ENCODE measurements at regions not wholly inside any gene's neighbourhood (a gene's known extent, or its start where the extent isn't known, plus 50 kb on each side); places are given as distances from the start of the nearest gene placed in this dataset.

- TF ChIP-seq CTCF (IDR thresholded peaks at IDR 0.05; ENCODE audit: borderline replicate concordance, extremely low read depth, low read length, poor library complexity, severe bottlenecking) (no peak), EZH2 (IDR thresholded peaks at IDR 0.05; ENCODE audit: borderline replicate concordance, low read depth, low read length, severe bottlenecking) (no peak)
Observed at GRCh38 chr14:83908419-83908818, 1621.5 kb upstream of the FLRT2 start.

All from DND-41 (cell line).